GM23338 (cell line): ENCODE measurements at regions not wholly inside any gene's neighbourhood (a gene's known extent, or its start where the extent isn't known, plus 50 kb on each side); places are given as distances from the start of the nearest gene placed in this dataset.

Experiments
- ATAC-seq: fragments of 200-7000 bp; cut with Tn5 transposase; 3 replicates; pipeline ENCODE4 v1.9.1; 2020
- DNase-seq: peaks from one replicate; pipeline ENCODE4 v3.0.0-alpha.2; 2015; ENCODE audit warnings: low spot score
- H2AFZ ChIP-seq: fragments of 200-600 bp; sonication (generic); 2 replicates; pipeline ENCODE4 v1.8.0; 2016; ENCODE audit warnings: antibody characterized with exemption, mild to moderate bottlenecking, moderate library complexity
- H3F3A ChIP-seq: fragments of 200-600 bp; sonication (generic); replicated peaks from 2 replicates; pipeline ENCODE4 v1.8.0; 2017; ENCODE audit warnings: antibody characterized with exemption, mixed run types, low read depth
- H3K27ac ChIP-seq: fragments of 200-600 bp; sonication (generic); 2 replicates; pipeline ENCODE4 v1.6.1; 2016; ENCODE audit warnings: low read depth
- H3K27me3 ChIP-seq: fragments of 200-600 bp; sonication (generic); 2 replicates; pipeline ENCODE4 v1.8.0; 2016; ENCODE audit warnings: mild to moderate bottlenecking, mixed run types, moderate library complexity; ENCODE audit not compliant: insufficient read depth
- H3K36me3 ChIP-seq: fragments of 200-600 bp; sonication (generic); 2 replicates; pipeline ENCODE4 v1.8.0; 2016; ENCODE audit warnings: mild to moderate bottlenecking; ENCODE audit not compliant: insufficient read depth
- H3K4me1 ChIP-seq: fragments of 200-600 bp; sonication (generic); 2 replicates; pipeline ENCODE4 v1.8.0; 2016; ENCODE audit warnings: mild to moderate bottlenecking, moderate library complexity; ENCODE audit not compliant: insufficient read depth
- H3K4me2 ChIP-seq: fragments of 200-600 bp; sonication (generic); 2 replicates; pipeline ENCODE4 v1.7.1; 2017; ENCODE audit warnings: mixed run types
- H3K4me3 ChIP-seq: fragments of 200-600 bp; sonication (generic); 2 replicates; pipeline ENCODE4 v1.6.1; 2016; ENCODE audit warnings: mixed run types
- H3K79me2 ChIP-seq: fragments of 200-600 bp; sonication (generic); replicated peaks from 2 replicates; pipeline ENCODE4 v1.8.0; 2017; ENCODE audit warnings: mild to moderate bottlenecking; ENCODE audit not compliant: insufficient read depth
- H3K9me2 ChIP-seq: fragments of 200-600 bp; sonication (generic); 2 replicates; pipeline ENCODE4 v1.8.0; 2017; ENCODE audit not compliant: insufficient read depth
- H4K20me1 ChIP-seq: fragments of 200-600 bp; sonication (generic); replicated peaks from 2 replicates; pipeline ENCODE4 v1.8.0; 2017; ENCODE audit warnings: mild to moderate bottlenecking; ENCODE audit not compliant: insufficient read depth
- H3K27ac Mint-ChIP-seq: 2 replicates; pipeline ENCODE4 v1.8.0; 2020; ENCODE audit warnings: inconsistent platforms, mild to moderate bottlenecking, moderate library complexity, mixed read lengths
- H3K27me3 Mint-ChIP-seq: 3 replicates; pipeline ENCODE4 v1.8.0; 2022; ENCODE audit warnings: low read depth, mild to moderate bottlenecking, moderate library complexity, mixed read lengths, inconsistent platforms; ENCODE audit not compliant: insufficient read depth, poor library complexity
- H3K36me3 Mint-ChIP-seq: 3 replicates; pipeline ENCODE4 v1.8.0; 2021; ENCODE audit warnings: low read depth, mild to moderate bottlenecking, inconsistent platforms, moderate library complexity, mixed read lengths
- H3K4me1 Mint-ChIP-seq: 3 replicates; pipeline ENCODE4 v1.8.0; 2020; ENCODE audit warnings: mild to moderate bottlenecking, inconsistent platforms, mixed read lengths
- H3K4me3 Mint-ChIP-seq: 3 replicates; pipeline ENCODE4 v1.8.0; 2021; ENCODE audit warnings: moderate library complexity, mild to moderate bottlenecking, inconsistent platforms, mixed read lengths
- H3K9me3 Mint-ChIP-seq: 3 replicates; pipeline ENCODE4 v1.8.0; 2020; ENCODE audit warnings: moderate library complexity, mild to moderate bottlenecking, inconsistent platforms, mixed read lengths
- CREB1 ChIP-seq: fragments of 250-450 bp; sonication (Bioruptor Pico); IDR thresholded peaks from 2 replicates; pipeline ENCODE4 v1.5.0; 2020; ENCODE audit warnings: low read depth, mild to moderate bottlenecking, moderate library complexity
- ETS1 ChIP-seq: IDR thresholded peaks from 2 replicates; pipeline ENCODE4 v1.6.1; 2016; ENCODE audit warnings: antibody characterized with exemption
- EZH2 ChIP-seq: fragments of 200-600 bp; sonication (generic); IDR thresholded peaks from one replicate; pipeline ENCODE4 v1.8.0; 2017; ENCODE audit warnings: antibody characterized with exemption, mild to moderate bottlenecking, low read depth; ENCODE audit not compliant: unreplicated experiment
- EZH2phosphoT487 ChIP-seq: fragments of 200-600 bp; sonication (generic); IDR thresholded peaks from one replicate; pipeline ENCODE4 v1.8.1; 2018; ENCODE audit warnings: antibody characterized with exemption; ENCODE audit not compliant: unreplicated experiment
- NANOG ChIP-seq: IDR thresholded peaks from 2 replicates; pipeline ENCODE4 v1.6.1; 2016; ENCODE audit warnings: antibody characterized with exemption, borderline replicate concordance
- POLR2AphosphoS5 ChIP-seq: IDR thresholded peaks from 2 replicates; pipeline ENCODE4 v1.6.1; 2016; ENCODE audit warnings: antibody characterized with exemption, low read depth
- REST ChIP-seq: IDR thresholded peaks from one replicate; pipeline ENCODE4 v1.6.1; 2018; ENCODE audit warnings: antibody characterized with exemption; ENCODE audit not compliant: unreplicated experiment
- STAT1 ChIP-seq: IDR thresholded peaks from one replicate; pipeline ENCODE4 v1.6.1; 2016; ENCODE audit warnings: antibody characterized with exemption; ENCODE audit not compliant: unreplicated experiment
- ZNF331 ChIP-seq: fragments of 250-450 bp; sonication (Bioruptor Pico); IDR thresholded peaks from 2 replicates; pipeline ENCODE4 v1.5.0; 2020; ENCODE audit warnings: low read depth, mild to moderate bottlenecking, moderate library complexity
- ZNF462 ChIP-seq: fragments of 250-450 bp; sonication (Bioruptor Pico); IDR thresholded peaks from 2 replicates; pipeline ENCODE4 v1.5.0; 2020; ENCODE audit warnings: mild to moderate bottlenecking, moderate library complexity

GRCh38 chr16:79792664-79793351, 192.3 kb upstream of the MAF start (continued):
- TF ChIP-seq REST: no peak
- TF ChIP-seq EZH2phosphoT487: no peak
- no peak for TF ChIP-seq NANOG
- no peak for TF ChIP-seq EZH2
- no peak for TF ChIP-seq CREB1
- TF ChIP-seq STAT1: no peak
- TF ChIP-seq POLR2AphosphoS5: no peak
- no peak for TF ChIP-seq ZNF331 (CRISPR knock-in tag)

GRCh38 chr16:79792076-79792475, 191.5 kb upstream of the MAF start:
- Histone ChIP-seq H3K79me2 (no peaks in the 10 kb centered on the region), H3K4me2 (no peak overlapping the region), H3K36me3 (no peaks in the 10 kb centered on the region), H4K20me1 (no peaks in the 10 kb centered on the region), H3F3A (no peaks in the 10 kb centered on the region), H3K27ac (no peak overlapping the region), H3K27me3 (no peaks in the 10 kb centered on the region), H3K9me2 (0 out of 2 replicates have a peak, but pooled peaks cover 3% of the 10 kb centered on the region), H2AFZ (no peak overlapping the region), H3K4me1 (no peaks in the 10 kb centered on the region; the same call in 1 of the 2 replicates), H3K4me3 (no peak overlapping the region)
- Mint-ChIP-seq H3K36me3 (no peaks in the 10 kb centered on the region), H3K9me3 (no peaks in the 10 kb centered on the region; the same call in 2 of the 3 replicates), H3K27me3 (no peaks in the 10 kb centered on the region), H3K4me1 (peaks cover 5% of the 10 kb centered on the region; the same call in 1 of the 3 replicates), H3K27ac (no peak overlapping the region), H3K4me3 (no peak overlapping the region)
- no peak for DNase-seq
- ATAC-seq: no peak
- TF ChIP-seq ETS1 (no peak), EZH2phosphoT487 (no peak), ZNF462 (no peak), STAT1 (no peak), NANOG (no peak), EZH2 (no peak), ZNF331 (CRISPR knock-in tag) (no peak), CREB1 (no peak)
